Panc1 (cell line): ENCODE measurements at regions not wholly inside any gene's neighbourhood (a gene's known extent, or its start where the extent isn't known, plus 50 kb on each side); places are given as distances from the start of the nearest gene placed in this dataset.
A peak's percentile ranks its signal among the peaks of the same experiment; 100 is the strongest.

Experiments used
- ATAC-seq: fragments of 200-7000 bp; cut with Tn5 transposase; 2 replicates; pipeline ENCODE4 v1.9.1; 2020; ENCODE audit warnings: mild to moderate bottlenecking, moderate library complexity
- BruUV-seq: library from RNA; stranded (reverse); fragments of 400-500 nt; replicated peaks from 2 replicates; lab custom pipeline; 2021; lab: Mats Ljungman, UMichigan
- CTCF ChIA-PET: fragments of 300-600 bp; sonication (Branson Sonifier 250); formaldehyde crosslinking; loops from one replicate; lab custom pipeline; 2022; ENCODE audit warnings: antibody characterized with exemption; lab: Charles Lee
- POLR2A ChIA-PET: fragments of 300-600 bp; sonication (Branson Sonifier 250); formaldehyde crosslinking; loops from one replicate; lab custom pipeline; 2022; ENCODE audit warnings: antibody characterized with exemption; lab: Charles Lee
- DNase-seq: peaks from one replicate; pipeline ENCODE4 v3.0.0-alpha.2; 2010; ENCODE audit warnings: low read depth, low spot score
- H3K27ac ChIP-seq: 2 replicates; pipeline ENCODE4 v1.5.1; 2011; ENCODE audit warnings: mild to moderate bottlenecking, low read length, inconsistent platforms
- H3K27me3 ChIP-seq: fragments of 200-500 bp; sonication (Bioruptor generic); 2 replicates; pipeline ENCODE4 v1.6.0; 2014; ENCODE audit warnings: low read length, inconsistent platforms; ENCODE audit not compliant: control insufficient read depth, insufficient read depth
- H3K36me3 ChIP-seq: fragments of 200-500 bp; sonication (Bioruptor generic); 2 replicates; pipeline ENCODE4 v1.5.1; 2014; ENCODE audit warnings: inconsistent platforms, mild to moderate bottlenecking, low read length, moderate library complexity; ENCODE audit not compliant: control insufficient read depth, insufficient read depth
- H3K4me1 ChIP-seq: 2 replicates; pipeline ENCODE4 v1.5.1; 2011; ENCODE audit warnings: inconsistent platforms, mild to moderate bottlenecking, low read length, moderate library complexity; ENCODE audit not compliant: control insufficient read depth, insufficient read depth
- H3K4me3 ChIP-seq, 2 experiments: 2 replicates each; pipeline ENCODE4 v1.5.1; 2011 to 2012; ENCODE audit warnings: low read depth in 2 of 2, low read length in 2 of 2, mild to moderate bottlenecking in 2 of 2, inconsistent platforms in 1 of 2, moderate library complexity in 1 of 2
- H3K9me3 ChIP-seq: fragments of 200-500 bp; sonication (Bioruptor generic); 2 replicates; pipeline ENCODE4 v1.5.1; 2014; ENCODE audit warnings: low read depth, mild to moderate bottlenecking, inconsistent platforms, low read length, moderate library complexity; ENCODE audit not compliant: control insufficient read depth, insufficient read depth
- POLR2AphosphoS5 ChIP-seq: IDR thresholded peaks from 2 replicates; pipeline ENCODE4 v1.6.1; 2012; ENCODE audit warnings: mild to moderate bottlenecking, low read depth, low read length, moderate library complexity
- REST ChIP-seq, 2 experiments: IDR thresholded peaks; 2 replicates each; pipeline ENCODE4 v1.6.1; 2011 to 2012; ENCODE audit warnings: low read depth in 2 of 2, control low read depth in 1 of 2, low read length in 1 of 2, mild to moderate bottlenecking in 1 of 2, moderate library complexity in 1 of 2; ENCODE audit not compliant: insufficient read depth in 1 of 2
- SIN3A ChIP-seq: IDR thresholded peaks from 2 replicates; pipeline ENCODE4 v1.6.1; 2012; ENCODE audit warnings: low read depth, mild to moderate bottlenecking, low read length, moderate library complexity, borderline replicate concordance; ENCODE audit not compliant: insufficient read depth
- TCF7L2 ChIP-seq: IDR thresholded peaks from 2 replicates; pipeline ENCODE4 v1.6.1; 2011; ENCODE audit warnings: mild to moderate bottlenecking, low read depth, low read length, inconsistent platforms
- in situ Hi-C: cut with HindIII; loops from 2 replicates; pipeline ENCODE4 v1.10.0; 2016; ENCODE audit warnings: low sequenced_read_pairs, low pct_unique_long_range_greater_than_20kb
- intact Hi-C: fragments of 100-400 bp; cut with micrococcal nuclease; formaldehyde crosslinking; loops from one replicate; pipeline ENCODE4 v1.10.0; 2022; ENCODE audit not compliant: unreplicated experiment
- TF ChIP-seq, protein P1 (sequence below): fragments of 450-650 bp; IDR thresholded peaks from 2 replicates; pipeline ENCODE4 v1.5.1; 2017; ENCODE audit warnings: mild to moderate bottlenecking

- Histone ChIP-seq H3K27ac (no peak overlapping the region), H3K9me3 (no peaks in the 10 kb centered on the region), H3K4me3 (peak overlapping the region in 1 of 2 experiments; percentile 21; a peak in 1 of 4 replicates), H3K27me3 (peaks cover 3% of the 10 kb centered on the region; the same call in 1 of the 2 replicates), H3K4me1 (no peaks in the 10 kb centered on the region), H3K36me3 (no peaks in the 10 kb centered on the region)
- in situ Hi-C loops = no loop called here
- no peak for DNase-seq
- no TSS peak for BruUV-seq
- intact Hi-C loops = no loop called here
- TF ChIP-seq SIN3A (no peak), POLR2AphosphoS5 (no peak), REST (IDR thresholded peaks at IDR 0.05; ENCODE audit: insufficient read depth in 1 of 2, low read depth in 2 of 2, low read length in 1 of 2) (no peak)
- POLR2A ChIA-PET = interaction anchor here (0.6 to 0.7 kb wide), 2 partner anchors 122 to 369 kb away, joined by 3 to 5 read pairs; no protein-coding TSS in a partner anchor
- ATAC-seq = peak; percentile 60; the same call in 1 of the 2 replicates
- CTCF ChIA-PET = no interaction called here
Observed at GRCh38 chr10:2949221-2949947, 118.0 kb upstream of the PFKP start.

DNA sequence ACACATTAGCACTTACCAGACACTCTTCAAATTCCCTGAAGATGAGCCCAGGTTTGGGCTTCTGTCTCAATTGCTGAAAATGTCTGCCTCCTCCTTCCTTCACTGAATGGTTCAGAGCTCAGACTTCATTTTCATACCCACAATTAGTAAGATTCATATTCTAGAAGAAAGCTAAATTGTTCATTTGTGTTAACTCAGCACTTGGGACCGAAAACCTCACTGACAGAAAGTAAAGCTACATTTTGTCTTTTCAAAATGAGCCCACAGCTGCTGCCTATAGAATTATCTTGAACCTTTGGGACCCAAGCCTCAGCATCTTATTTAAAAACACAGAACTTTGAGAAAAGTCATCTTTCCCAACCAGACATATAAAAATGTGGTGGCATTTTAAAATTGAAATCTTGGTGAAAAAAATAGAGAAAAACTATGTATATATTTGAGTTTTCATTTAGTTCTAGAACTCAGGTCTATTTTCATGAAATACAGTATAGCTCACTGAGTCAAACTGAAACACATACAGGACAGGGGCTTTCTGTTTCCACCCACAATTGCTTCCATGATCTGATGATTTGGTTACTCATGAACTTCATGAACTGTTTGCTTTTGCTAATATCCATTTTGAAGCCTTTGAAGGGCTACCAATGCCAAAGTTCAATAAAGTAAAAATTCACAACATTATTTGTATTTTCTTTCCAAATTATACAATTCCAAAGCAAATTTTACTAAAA, 119.1 kb upstream of the PFKP start:
- CTCF ChIA-PET = no interaction called here
- no peak for ATAC-seq
- intact Hi-C loops = no loop called here
- POLR2A ChIA-PET = interaction anchor here (0.7 kb wide), 1 partner anchor 368 kb away, joined by 5 read pairs; no protein-coding TSS in a partner anchor
- Histone ChIP-seq H3K9me3 (no peaks in the 10 kb centered on the region), H3K27ac (no peak overlapping the region), H3K36me3 (no peaks in the 10 kb centered on the region), H3K27me3 (no peaks in the 10 kb centered on the region), H3K4me3 (no peak overlapping the region), H3K4me1 (no peaks in the 10 kb centered on the region)
- no TSS peak for BruUV-seq
- TF ChIP-seq REST (IDR thresholded peaks at IDR 0.05; ENCODE audit: insufficient read depth in 1 of 2, low read depth in 2 of 2, low read length in 1 of 2) (no peak), POLR2AphosphoS5 (no peak), SIN3A (no peak), TCF7L2 (no peak)
- TF ChIP-seq, protein P1, sequence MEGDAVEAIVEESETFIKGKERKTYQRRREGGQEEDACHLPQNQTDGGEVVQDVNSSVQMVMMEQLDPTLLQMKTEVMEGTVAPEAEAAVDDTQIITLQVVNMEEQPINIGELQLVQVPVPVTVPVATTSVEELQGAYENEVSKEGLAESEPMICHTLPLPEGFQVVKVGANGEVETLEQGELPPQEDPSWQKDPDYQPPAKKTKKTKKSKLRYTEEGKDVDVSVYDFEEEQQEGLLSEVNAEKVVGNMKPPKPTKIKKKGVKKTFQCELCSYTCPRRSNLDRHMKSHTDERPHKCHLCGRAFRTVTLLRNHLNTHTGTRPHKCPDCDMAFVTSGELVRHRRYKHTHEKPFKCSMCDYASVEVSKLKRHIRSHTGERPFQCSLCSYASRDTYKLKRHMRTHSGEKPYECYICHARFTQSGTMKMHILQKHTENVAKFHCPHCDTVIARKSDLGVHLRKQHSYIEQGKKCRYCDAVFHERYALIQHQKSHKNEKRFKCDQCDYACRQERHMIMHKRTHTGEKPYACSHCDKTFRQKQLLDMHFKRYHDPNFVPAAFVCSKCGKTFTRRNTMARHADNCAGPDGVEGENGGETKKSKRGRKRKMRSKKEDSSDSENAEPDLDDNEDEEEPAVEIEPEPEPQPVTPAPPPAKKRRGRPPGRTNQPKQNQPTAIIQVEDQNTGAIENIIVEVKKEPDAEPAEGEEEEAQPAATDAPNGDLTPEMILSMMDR = no peak
- in situ Hi-C loops = no loop called here
- no peak for DNase-seq
